Fibroblast of skin of right biceps (primary cell): ENCODE measurements at regions not wholly inside any gene's neighbourhood (a gene's known extent, or its start where the extent isn't known, plus 50 kb on each side); places are given as distances from the start of the nearest gene placed in this dataset.
"Not testable (repeated sequence)": the region's sequence is repeated elsewhere in the genome, so short reads cannot be mapped to it uniquely, and the experiment has no call there.

Experiments
- DNase-seq: peaks from one replicate; pipeline ENCODE4 v3.0.0-alpha.2; 2013

GRCh38 chr17:20387549-20387948 lies 79.8 kb downstream of the LGALS9B start:
- not testable (repeated sequence) for DNase-seq

- DNase-seq = peak; percentile 27
Measured at GRCh38 chr17:20381358-20382300, 85.7 kb downstream of the LGALS9B start.

- DNase-seq = peak; percentile 69
Measured at GRCh38 chr17:20380625-20381024, 86.7 kb downstream of the LGALS9B start.

DNA sequence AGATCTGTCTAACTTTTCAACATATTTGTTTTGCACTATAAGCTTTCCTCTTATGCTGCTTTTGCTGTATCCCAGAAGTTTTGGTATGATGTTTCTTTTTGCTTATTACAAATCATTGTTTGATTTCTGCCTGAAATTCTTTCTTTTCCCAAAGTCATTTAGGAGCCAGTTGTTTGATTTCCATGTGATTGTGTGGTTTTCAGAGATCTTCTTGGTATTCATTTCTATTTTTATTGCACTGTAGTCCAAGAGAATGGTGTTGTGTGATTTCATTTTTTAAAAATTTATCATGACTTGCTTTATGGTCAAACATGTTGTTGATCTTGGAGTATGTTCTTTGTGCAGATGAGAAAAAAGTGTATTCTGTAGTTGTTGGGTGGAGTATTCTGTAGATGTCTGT lies 88.1 kb downstream of the LGALS9B start:
- peak; percentile 39 for DNase-seq

DNA sequence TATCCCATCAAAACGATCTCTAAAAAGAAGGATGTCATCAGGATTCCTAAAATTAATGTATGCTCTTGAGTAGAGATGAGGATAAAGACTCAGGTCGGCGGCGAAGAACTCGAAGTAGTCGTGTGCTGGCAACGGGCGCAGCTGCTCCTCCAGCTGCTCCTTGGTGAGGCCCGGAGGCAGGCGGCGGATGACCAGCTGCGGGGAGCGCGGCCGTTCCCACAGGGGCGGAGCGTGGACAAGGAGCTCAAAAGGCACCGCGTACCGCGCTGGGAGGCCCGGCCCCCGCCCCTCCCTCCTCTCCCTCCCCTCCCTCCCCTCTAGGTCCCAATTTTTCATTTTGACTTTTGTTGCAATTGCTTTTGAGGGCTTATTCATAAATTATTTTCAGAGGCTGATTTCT lies 90.7 kb downstream of the LGALS9B start:
- DNase-seq = peak; percentile 1

- DNase-seq = not testable (repeated sequence)
Measured at GRCh38 chr17:20375745-20376144, 91.6 kb downstream of the LGALS9B start.
